B cell (primary cell): ENCODE measurements at regions not wholly inside any gene's neighbourhood (a gene's known extent, or its start where the extent isn't known, plus 50 kb on each side); places are given as distances from the start of the nearest gene placed in this dataset.

Experiments used
- EZH2 ChIP-seq: IDR thresholded peaks from 2 replicates; pipeline ENCODE4 v1.6.1; 2012; ENCODE audit warnings: borderline replicate concordance, low read depth, mild to moderate bottlenecking, moderate library complexity, low read length; ENCODE audit not compliant: insufficient read depth, poor library complexity, severe bottlenecking
- TF ChIP-seq, protein P1 (sequence below): fragments of 200-600 bp; IDR thresholded peaks from one replicate; pipeline ENCODE4 v1.8.0; 2022; ENCODE audit warnings: antibody characterized with exemption, mild to moderate bottlenecking

GRCh38 chr6:112983713-112984261 is 636.7 kb downstream of the RFPL4B start:
- TF ChIP-seq, protein P1, sequence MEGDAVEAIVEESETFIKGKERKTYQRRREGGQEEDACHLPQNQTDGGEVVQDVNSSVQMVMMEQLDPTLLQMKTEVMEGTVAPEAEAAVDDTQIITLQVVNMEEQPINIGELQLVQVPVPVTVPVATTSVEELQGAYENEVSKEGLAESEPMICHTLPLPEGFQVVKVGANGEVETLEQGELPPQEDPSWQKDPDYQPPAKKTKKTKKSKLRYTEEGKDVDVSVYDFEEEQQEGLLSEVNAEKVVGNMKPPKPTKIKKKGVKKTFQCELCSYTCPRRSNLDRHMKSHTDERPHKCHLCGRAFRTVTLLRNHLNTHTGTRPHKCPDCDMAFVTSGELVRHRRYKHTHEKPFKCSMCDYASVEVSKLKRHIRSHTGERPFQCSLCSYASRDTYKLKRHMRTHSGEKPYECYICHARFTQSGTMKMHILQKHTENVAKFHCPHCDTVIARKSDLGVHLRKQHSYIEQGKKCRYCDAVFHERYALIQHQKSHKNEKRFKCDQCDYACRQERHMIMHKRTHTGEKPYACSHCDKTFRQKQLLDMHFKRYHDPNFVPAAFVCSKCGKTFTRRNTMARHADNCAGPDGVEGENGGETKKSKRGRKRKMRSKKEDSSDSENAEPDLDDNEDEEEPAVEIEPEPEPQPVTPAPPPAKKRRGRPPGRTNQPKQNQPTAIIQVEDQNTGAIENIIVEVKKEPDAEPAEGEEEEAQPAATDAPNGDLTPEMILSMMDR = no peak
- no peak for TF ChIP-seq EZH2
